ENCODE measurements at regions not wholly inside any gene's neighbourhood (a gene's known extent, or its start where the extent isn't known, plus 50 kb on each side); places are given as distances from the start of the nearest gene placed in this dataset.

GRCh38 chr7:15836041-15836440, 149.6 kb upstream of the MEOX2 start:
- TF ChIP-seq POLR2A (IDR thresholded peaks at IDR 0.05; ENCODE audit: low read depth, low read length) = no peak
- no peak for TF ChIP-seq POLR2AphosphoS5 (IDR thresholded peaks at IDR 0.05; ENCODE audit: low read depth, low read length)
- TF ChIP-seq TAF1 (IDR thresholded peaks at IDR 0.05; ENCODE audit: borderline replicate concordance, low read depth, low read length) = no peak

Data from GM12892 (cell line).